ENCODE measurements at regions not wholly inside any gene's neighbourhood (a gene's known extent, or its start where the extent isn't known, plus 50 kb on each side); places are given as distances from the start of the nearest gene placed in this dataset.

GRCh38 chr1:18013216-18013615 is 94.4 kb upstream of the IGSF21 start:
- Histone ChIP-seq H3K4me2 (replicated peaks; ENCODE audit: low read depth, low read length, poor library complexity, severe bottlenecking) (no peak overlapping the region), H3K79me2 (ENCODE audit: control insufficient read depth, insufficient read depth, low read length) (no peaks in the 10 kb centered on the region), H2AFZ (ENCODE audit: insufficient read depth, low read depth, low read length, poor library complexity, severe bottlenecking) (no peak overlapping the region), H3K27me3 (replicated peaks in 1 of 4; ENCODE audit: control extremely low read depth in 1 of 4, control insufficient read depth in 3 of 4, insufficient read depth in 4 of 4, low read length in 3 of 4) (peaks cover 0 to 2% (median 0%) of the 10 kb centered on the region in 4 experiments), H4K20me1 (ENCODE audit: control insufficient read depth, insufficient read depth, low read length, poor library complexity, severe bottlenecking) (no peaks in the 10 kb centered on the region), H3K36me3 (replicated peaks in 1 of 2; ENCODE audit: control extremely low read depth in 1 of 2, control insufficient read depth in 1 of 2, extremely low read depth in 1 of 2, insufficient read depth in 2 of 2, low read length in 1 of 2) (no peaks in the 10 kb centered on the region), H3K4me3 (ENCODE audit: control extremely low read depth in 1 of 5, extremely low read depth in 1 of 5, insufficient read depth in 1 of 5, low read depth in 2 of 5, low read length in 4 of 5) (no peak overlapping the region), H3K9me3 (ENCODE audit: control extremely low read depth in 1 of 3, control insufficient read depth in 2 of 3, insufficient read depth in 1 of 3, low read length in 2 of 3) (peaks cover 0 to 3% (median 0%) of the 10 kb centered on the region in 3 donors), H3K4me1 (ENCODE audit: control insufficient read depth in 2 of 2, insufficient read depth in 2 of 2, low read length in 2 of 2) (no peaks in the 10 kb centered on the region), H3K27ac (ENCODE audit: low read length in 2 of 2) (no peak overlapping the region), H3K9ac (ENCODE audit: low read length) (no peak overlapping the region)
- intact Hi-C loops (cut with micrococcal nuclease) = no loop called here
- ATAC-seq (ENCODE audit: low read depth) = no peak
- no peak overlapping the region for H3K27ac Mint-ChIP-seq
- no peaks in the 10 kb centered on the region for H3K9me3 Mint-ChIP-seq (ENCODE audit: insufficient read depth)
- peaks cover 35% of the 10 kb centered on the region for H3K27me3 Mint-ChIP-seq
- no peaks in the 10 kb centered on the region for H3K4me1 Mint-ChIP-seq
- WGBS (ENCODE audit: insufficient coverage) = 74% methylated on average over 6 of the region's 8 CpGs
- CTCF ChIA-PET = no interaction called here
- DNase-seq = no peak
- TF ChIP-seq EZH2 (IDR thresholded peaks at IDR 0.05; ENCODE audit: borderline replicate concordance, insufficient read depth, low read depth, low read length, poor library complexity, severe bottlenecking) (no peak), CTCF (IDR thresholded peaks at IDR 0.05) (no peak)
- no peak overlapping the region for H3K4me3 Mint-ChIP-seq
- POLR2A ChIA-PET = no interaction called here

- ATAC-seq (ENCODE audit: low read depth) = no peak
- intact Hi-C loops (cut with micrococcal nuclease) = no loop called here
- H3K36me3 ChIP-seq (replicated peaks in 1 of 2; ENCODE audit: control extremely low read depth in 1 of 2, control insufficient read depth in 1 of 2, extremely low read depth in 1 of 2, insufficient read depth in 2 of 2, low read length in 1 of 2) = no peaks in the 10 kb centered on the region
- H3K4me3 ChIP-seq (ENCODE audit: control extremely low read depth in 1 of 5, extremely low read depth in 1 of 5, insufficient read depth in 1 of 5, low read depth in 2 of 5, low read length in 4 of 5) = no peak overlapping the region
- Mint-ChIP-seq H3K4me1 (peaks cover 4% of the 10 kb centered on the region), H3K9me3 (ENCODE audit: insufficient read depth) (no peaks in the 10 kb centered on the region), H3K27me3 (peaks cover 36% of the 10 kb centered on the region), H3K27ac (no peak overlapping the region), H3K4me3 (no peak overlapping the region)
- 76% methylated on average over 8 of the region's 8 CpGs for WGBS (ENCODE audit: insufficient coverage)
- peaks cover 0 to 2% (median 0%) of the 10 kb centered on the region in 4 experiments for H3K27me3 ChIP-seq (replicated peaks in 1 of 4; ENCODE audit: control extremely low read depth in 1 of 4, control insufficient read depth in 3 of 4, insufficient read depth in 4 of 4, low read length in 3 of 4)
- no peaks in the 10 kb centered on the region for H3K79me2 ChIP-seq (ENCODE audit: control insufficient read depth, insufficient read depth, low read length)
- ChIA-PET POLR2A (no interaction called here), CTCF (no interaction called here)
- H4K20me1 ChIP-seq (ENCODE audit: control insufficient read depth, insufficient read depth, low read length, poor library complexity, severe bottlenecking) = no peaks in the 10 kb centered on the region
- H3K4me2 ChIP-seq (replicated peaks; ENCODE audit: low read depth, low read length, poor library complexity, severe bottlenecking) = no peak overlapping the region
- H2AFZ ChIP-seq (ENCODE audit: insufficient read depth, low read depth, low read length, poor library complexity, severe bottlenecking) = no peak overlapping the region
- H3K27ac ChIP-seq (ENCODE audit: low read length in 2 of 2) = no peak overlapping the region
- TF ChIP-seq EZH2 (IDR thresholded peaks at IDR 0.05; ENCODE audit: borderline replicate concordance, insufficient read depth, low read depth, low read length, poor library complexity, severe bottlenecking) (no peak), CTCF (IDR thresholded peaks at IDR 0.05) (no peak)
- H3K9me3 ChIP-seq (ENCODE audit: control extremely low read depth in 1 of 3, control insufficient read depth in 2 of 3, insufficient read depth in 1 of 3, low read length in 2 of 3) = no peaks in the 10 kb centered on the region
- H3K9ac ChIP-seq (ENCODE audit: low read length) = no peak overlapping the region
- peaks cover 0 to 5% of the 10 kb centered on the region in 2 donors for H3K4me1 ChIP-seq (ENCODE audit: control insufficient read depth in 2 of 2, insufficient read depth in 2 of 2, low read length in 2 of 2)
- DNase-seq = no peak
Observed at GRCh38 chr1:18015719-18016118, 91.9 kb upstream of the IGSF21 start.
